ENCODE measurements at regions not wholly inside any gene's neighbourhood (a gene's known extent, or its start where the extent isn't known, plus 50 kb on each side); places are given as distances from the start of the nearest gene placed in this dataset.

GRCh38 chr2:188795762-188796161, 178.4 kb upstream of the COL3A1 start:
- H3K27ac Mint-ChIP-seq (ENCODE audit: unreplicated experiment): no peak overlapping the region
- no peak for DNase-seq
- H3K4me1 Mint-ChIP-seq (ENCODE audit: low read depth, unreplicated experiment): no peaks in the 10 kb centered on the region
- H3K4me3 Mint-ChIP-seq (ENCODE audit: unreplicated experiment): no peak overlapping the region
- no TSS peak for BruUV-seq (replicated peaks)
- 0 out of 2 replicates have a peak, but pooled peaks cover 4% of the 10 kb centered on the region for H3K4me1 ChIP-seq
- no peaks in the 10 kb centered on the region for H3K27me3 ChIP-seq (replicated peaks; ENCODE audit: control insufficient read depth, insufficient read depth, low read length)
- intact Hi-C loops (cut with micrococcal nuclease; ENCODE audit: unreplicated experiment): no loop called here
- H3K27me3 Mint-ChIP-seq (ENCODE audit: insufficient read depth, unreplicated experiment): no peaks in the 10 kb centered on the region
- H3K9me3 ChIP-seq: no peaks in the 10 kb centered on the region
- TF ChIP-seq CTCF (IDR thresholded peaks at IDR 0.05; ENCODE audit: insufficient read depth in 1 of 2, low read depth in 1 of 2, low read length in 1 of 2, severe bottlenecking in 1 of 2, unreplicated experiment in 1 of 2): no peak
- CTCF ChIA-PET: no interaction called here
- H3K36me3 Mint-ChIP-seq (ENCODE audit: insufficient read depth, unreplicated experiment): no peaks in the 10 kb centered on the region
- peaks cover 15% of the 10 kb centered on the region for H3K9me3 Mint-ChIP-seq (ENCODE audit: unreplicated experiment)
- no peak overlapping the region for H3K4me3 ChIP-seq (ENCODE audit: low read depth, low read length)
- H3K36me3 ChIP-seq (ENCODE audit: control insufficient read depth, insufficient read depth, low read length): no peaks in the 10 kb centered on the region
- POLR2A ChIA-PET: no interaction called here

GRCh38 chr2:188797371-188797770, 176.8 kb upstream of the COL3A1 start:
- CTCF ChIA-PET: no interaction called here

GRCh38 chr2:188798159-188798558, 176.0 kb upstream of the COL3A1 start:
- H3K27me3 ChIP-seq (replicated peaks; ENCODE audit: control insufficient read depth, insufficient read depth, low read length): no peaks in the 10 kb centered on the region
- Mint-ChIP-seq H3K36me3 (ENCODE audit: insufficient read depth, unreplicated experiment) (no peaks in the 10 kb centered on the region), H3K9me3 (ENCODE audit: unreplicated experiment) (peaks cover 20% of the 10 kb centered on the region), H3K27ac (ENCODE audit: unreplicated experiment) (no peak overlapping the region), H3K4me3 (ENCODE audit: unreplicated experiment) (no peak overlapping the region), H3K4me1 (ENCODE audit: low read depth, unreplicated experiment) (no peaks in the 10 kb centered on the region), H3K27me3 (ENCODE audit: insufficient read depth, unreplicated experiment) (no peaks in the 10 kb centered on the region)
- H3K4me3 ChIP-seq (ENCODE audit: low read depth, low read length): no peak overlapping the region
- 0 out of 2 replicates have a peak, but pooled peaks cover 4% of the 10 kb centered on the region for H3K4me1 ChIP-seq
- H3K9me3 ChIP-seq: peaks cover 5% of the 10 kb centered on the region
- BruUV-seq (replicated peaks): no TSS peak
- no peak for TF ChIP-seq CTCF (IDR thresholded peaks at IDR 0.05; ENCODE audit: insufficient read depth in 1 of 2, low read depth in 1 of 2, low read length in 1 of 2, severe bottlenecking in 1 of 2, unreplicated experiment in 1 of 2)
- DNase-seq: no peak
- POLR2A ChIA-PET: no interaction called here
- intact Hi-C loops (cut with micrococcal nuclease; ENCODE audit: unreplicated experiment): no loop called here
- H3K36me3 ChIP-seq (ENCODE audit: control insufficient read depth, insufficient read depth, low read length): no peaks in the 10 kb centered on the region
- CTCF ChIA-PET: no interaction called here

More at GRCh38 chr2:188797371-188797770, 176.8 kb upstream of the COL3A1 start:
- no peak overlapping the region for H3K4me3 Mint-ChIP-seq (ENCODE audit: unreplicated experiment)
- Histone ChIP-seq H3K4me1 (0 out of 2 replicates have a peak, but pooled peaks cover 4% of the 10 kb centered on the region), H3K9me3 (no peaks in the 10 kb centered on the region), H3K27me3 (replicated peaks; ENCODE audit: control insufficient read depth, insufficient read depth, low read length) (no peaks in the 10 kb centered on the region), H3K4me3 (ENCODE audit: low read depth, low read length) (no peak overlapping the region), H3K36me3 (ENCODE audit: control insufficient read depth, insufficient read depth, low read length) (no peaks in the 10 kb centered on the region)
- BruUV-seq (replicated peaks): no TSS peak
- POLR2A ChIA-PET: no interaction called here
- H3K27me3 Mint-ChIP-seq (ENCODE audit: insufficient read depth, unreplicated experiment): no peaks in the 10 kb centered on the region
- no peak overlapping the region for H3K27ac Mint-ChIP-seq (ENCODE audit: unreplicated experiment)
- DNase-seq: no peak
- no peaks in the 10 kb centered on the region for H3K36me3 Mint-ChIP-seq (ENCODE audit: insufficient read depth, unreplicated experiment)
- intact Hi-C loops (cut with micrococcal nuclease; ENCODE audit: unreplicated experiment): no loop called here
- H3K9me3 Mint-ChIP-seq (ENCODE audit: unreplicated experiment): peaks cover 20% of the 10 kb centered on the region
- H3K4me1 Mint-ChIP-seq (ENCODE audit: low read depth, unreplicated experiment): no peaks in the 10 kb centered on the region
- TF ChIP-seq CTCF (IDR thresholded peaks at IDR 0.05; ENCODE audit: insufficient read depth in 1 of 2, low read depth in 1 of 2, low read length in 1 of 2, severe bottlenecking in 1 of 2, unreplicated experiment in 1 of 2): no peak

Data from Caco-2 (cell line).